GM12892 (cell line): ENCODE measurements at regions not wholly inside any gene's neighbourhood (a gene's known extent, or its start where the extent isn't known, plus 50 kb on each side); places are given as distances from the start of the nearest gene placed in this dataset.

ENCODE experiments used
- POLR2A ChIP-seq: IDR thresholded peaks from 2 replicates; pipeline ENCODE4 v1.6.1; 2011; ENCODE audit warnings: low read depth, low read length, control low read depth
- POLR2AphosphoS5 ChIP-seq: IDR thresholded peaks from 2 replicates; pipeline ENCODE4 v1.6.1; 2011; ENCODE audit warnings: low read depth, low read length, control low read depth
- TAF1 ChIP-seq: IDR thresholded peaks from 2 replicates; pipeline ENCODE4 v1.6.1; 2011; ENCODE audit warnings: low read depth, mild to moderate bottlenecking, control low read depth, low read length, borderline replicate concordance

- TF ChIP-seq TAF1: no peak
- TF ChIP-seq POLR2A: no peak
- no peak for TF ChIP-seq POLR2AphosphoS5
Measured at GRCh38 chr7:113710310-113711096, 208.3 kb downstream of the PPP1R3A start.
